Tibial nerve (tissue), 4 donors: ENCODE measurements at regions not wholly inside any gene's neighbourhood (a gene's known extent, or its start where the extent isn't known, plus 50 kb on each side); places are given as distances from the start of the nearest gene placed in this dataset.

ENCODE experiments used
- DNase-seq, 2 donors: peaks; one replicate each; pipeline ENCODE4 v3.0.0-alpha.2; 2019; ENCODE audit warnings: low spot score in 2 of 2
- H3K27ac ChIP-seq, 4 donors: fragments of 200-600 bp; sonication (generic) in 3 of 4; one replicate each; pipeline ENCODE4 v1.5.1; 2017 to 2019; ENCODE audit warnings: mild to moderate bottlenecking in 1 of 4
- H3K27me3 ChIP-seq, 2 donors: fragments of 200-600 bp; sonication (generic) in 1 of 2; one replicate each; pipeline versions ENCODE4 v1.5.1 to v1.6.0; 2017 to 2019
- H3K36me3 ChIP-seq, 3 donors: fragments of 200-600 bp; sonication (generic); one replicate each; pipeline ENCODE4 v1.5.1; 2018 to 2019
- H3K4me1 ChIP-seq, 4 donors: fragments of 200-600 bp; sonication (generic) in 3 of 4; one replicate each; pipeline ENCODE4 v1.5.1; 2017 to 2019
- H3K4me3 ChIP-seq, 4 donors: fragments of 200-600 bp; sonication (generic) in 3 of 4; one replicate each; pipeline ENCODE4 v1.5.1; 2017 to 2019; ENCODE audit warnings: mild to moderate bottlenecking in 1 of 4, moderate library complexity in 1 of 4
- H3K9me3 ChIP-seq, 4 donors: fragments of 200-600 bp; sonication (generic) in 3 of 4; one replicate each; pipeline ENCODE4 v1.5.1; 2017 to 2019
- CTCF ChIP-seq, 5 experiments: fragments of 200-600 bp in 3 of 5; fragments of 450-650 bp in 2 of 5; sonication (generic) in 3 of 5; IDR thresholded peaks; one replicate each; pipeline ENCODE4 v1.5.1; 2016 to 2019; ENCODE audit warnings: antibody characterized with exemption in 5 of 5, mild to moderate bottlenecking in 3 of 5, moderate library complexity in 2 of 5
- EP300 ChIP-seq, 2 donors: sonication (generic); formaldehyde crosslinking; IDR thresholded peaks; one replicate each; pipeline ENCODE4 v1.6.1; 2017; ENCODE audit warnings: antibody characterized with exemption in 2 of 2, mild to moderate bottlenecking in 1 of 2
- POLR2A ChIP-seq, 2 donors: fragments of 450-650 bp; IDR thresholded peaks; one replicate each; pipeline ENCODE4 v1.6.1; 2017; ENCODE audit warnings: antibody characterized with exemption in 2 of 2, mild to moderate bottlenecking in 2 of 2, moderate library complexity in 2 of 2
- WGBS, 2 donors: methylation state at CpG; one replicate each; pipeline ENCODE4 v1.1.5; 2018; 5-methylcytosine and 5-hydroxymethylcytosine counted together

GRCh38 chr11:134468081-134468668 lies 56.1 kb upstream of the B3GAT1 start:
- DNase-seq: no peak
- no peak overlapping the region for H3K27ac ChIP-seq
- no peaks in the 10 kb centered on the region for H3K36me3 ChIP-seq
- peaks cover 0 to 4% (median 0%) of the 10 kb centered on the region in 4 donors for H3K4me1 ChIP-seq
- no peak overlapping the region for H3K4me3 ChIP-seq
- H3K9me3 ChIP-seq: no peaks in the 10 kb centered on the region
- TF ChIP-seq EP300 (IDR thresholded peaks at IDR 0.05): no peak
- no peak for TF ChIP-seq POLR2A (IDR thresholded peaks at IDR 0.05)
- H3K27me3 ChIP-seq: peaks cover 0 to 13% of the 10 kb centered on the region in 2 donors
- WGBS, 2 donors: 83 to 87% methylated on average over 10 of the region's 10 CpGs

GRCh38 chr11:134466610-134467567 lies 54.8 kb upstream of the B3GAT1 start:
- Histone ChIP-seq H3K9me3 (no peaks in the 10 kb centered on the region), H3K4me3 (no peak overlapping the region)
- 68 to 74% methylated on average over 20 of the region's 20 CpGs for WGBS, 2 donors

GRCh38 chr11:134466156-134466555 lies 54.1 kb upstream of the B3GAT1 start:
- Histone ChIP-seq H3K4me3 (no peak overlapping the region), H3K27me3 (peaks cover 0 to 5% of the 10 kb centered on the region in 2 donors), H3K4me1 (peaks cover 0 to 4% (median 0%) of the 10 kb centered on the region in 4 donors), H3K36me3 (no peaks in the 10 kb centered on the region), H3K27ac (no peak overlapping the region), H3K9me3 (no peaks in the 10 kb centered on the region)
- no peak for DNase-seq
- TF ChIP-seq EP300 (IDR thresholded peaks at IDR 0.05): no peak
- no peak for TF ChIP-seq CTCF (IDR thresholded peaks at IDR 0.05)
- no peak for TF ChIP-seq POLR2A (IDR thresholded peaks at IDR 0.05)
- 12 to 21% methylated on average over 5 to 15 of the region's 15 CpGs for WGBS, 2 donors

More at GRCh38 chr11:134466610-134467567, 54.8 kb upstream of the B3GAT1 start:
- Histone ChIP-seq H3K36me3 (no peaks in the 10 kb centered on the region), H3K27ac (no peak overlapping the region), H3K27me3 (peaks cover 0 to 9% of the 10 kb centered on the region in 2 donors), H3K4me1 (peaks cover 0 to 4% (median 0%) of the 10 kb centered on the region in 4 donors)
- no peak for DNase-seq
- TF ChIP-seq POLR2A (IDR thresholded peaks at IDR 0.05) (no peak), CTCF (IDR thresholded peaks at IDR 0.05) (no peak), EP300 (IDR thresholded peaks at IDR 0.05) (no peak)

- Histone ChIP-seq H3K27me3 (peaks cover 0 to 5% of the 10 kb centered on the region in 2 donors), H3K36me3 (no peaks in the 10 kb centered on the region), H3K4me1 (peaks cover 0 to 4% (median 0%) of the 10 kb centered on the region in 4 donors), H3K4me3 (no peak overlapping the region), H3K9me3 (no peaks in the 10 kb centered on the region), H3K27ac (no peak overlapping the region)
- WGBS, 2 donors: 70 to 79% methylated on average over 13 of the region's 13 CpGs
- TF ChIP-seq POLR2A (IDR thresholded peaks at IDR 0.05) (no peak), CTCF (IDR thresholded peaks at IDR 0.05) (no peak), EP300 (IDR thresholded peaks at IDR 0.05) (no peak)
- DNase-seq: no peak
Observed at GRCh38 chr11:134464981-134465730, 53.1 kb upstream of the B3GAT1 start.

- H3K36me3 ChIP-seq: no peaks in the 10 kb centered on the region
- H3K27ac ChIP-seq: no peak overlapping the region
- peaks cover 0 to 4% (median 0%) of the 10 kb centered on the region in 4 donors for H3K4me1 ChIP-seq
- no peak overlapping the region for H3K4me3 ChIP-seq
- TF ChIP-seq CTCF (IDR thresholded peaks at IDR 0.05) (no peak), POLR2A (IDR thresholded peaks at IDR 0.05) (no peak), EP300 (IDR thresholded peaks at IDR 0.05) (no peak)
- H3K9me3 ChIP-seq: peaks cover 0 to 1% (median 0%) of the 10 kb centered on the region in 4 donors
- WGBS, 2 donors: 37 to 55% methylated on average over 6 of the region's 6 CpGs
- peaks cover 0 to 5% of the 10 kb centered on the region in 2 donors for H3K27me3 ChIP-seq
- DNase-seq: no peak
Observed at GRCh38 chr11:134464196-134464595, 52.2 kb upstream of the B3GAT1 start.
